ENCODE measurements at regions not wholly inside any gene's neighbourhood (a gene's known extent, or its start where the extent isn't known, plus 50 kb on each side); places are given as distances from the start of the nearest gene placed in this dataset.

DNA sequence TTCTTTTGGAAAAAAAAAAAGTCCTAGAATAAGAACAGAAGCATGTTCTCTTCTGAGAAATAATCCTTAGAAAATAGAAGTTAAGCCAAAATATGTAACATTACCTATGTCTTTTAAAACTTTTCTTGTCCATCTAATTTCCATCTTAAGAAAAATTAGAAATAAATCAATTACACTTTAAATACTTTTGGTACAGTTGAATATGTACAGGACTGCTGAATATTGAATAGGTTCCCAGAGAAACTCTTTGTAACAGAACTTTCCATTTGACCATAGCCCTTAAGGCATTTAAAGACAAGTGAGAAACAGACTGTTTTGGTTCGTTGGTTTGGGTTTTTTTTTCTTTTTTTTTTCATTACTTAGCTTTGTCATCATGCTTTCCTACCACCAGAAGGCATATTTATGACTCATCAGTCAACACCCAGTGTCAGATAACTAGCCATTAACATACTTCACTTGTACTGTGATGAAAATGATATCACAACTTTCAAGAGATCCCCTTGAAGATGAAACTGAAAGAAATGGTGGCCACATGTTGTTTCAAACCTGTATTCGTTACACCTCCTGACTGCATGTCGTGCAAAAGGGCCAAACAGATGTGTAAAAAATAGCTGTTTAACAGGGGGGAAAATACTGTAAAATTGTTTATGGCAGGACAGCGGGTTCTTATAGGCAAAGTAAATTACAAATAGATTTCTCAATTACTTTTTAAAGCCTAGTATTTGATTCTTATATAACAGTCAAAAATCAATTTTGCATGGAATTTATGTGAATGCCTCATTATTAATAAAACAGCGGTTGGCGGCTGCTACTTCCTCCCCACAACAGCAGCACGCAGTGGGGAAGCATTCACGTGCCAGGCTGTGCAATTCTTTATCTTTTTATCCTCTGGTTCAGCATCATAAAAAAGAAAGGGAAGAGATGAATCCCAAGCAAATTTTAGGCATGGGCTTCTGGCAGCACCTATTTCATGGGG is 280.7 kb upstream of the HNRNPA3 start:
- DNase-seq (ENCODE audit: low read depth, low spot score), result no peak

DNA sequence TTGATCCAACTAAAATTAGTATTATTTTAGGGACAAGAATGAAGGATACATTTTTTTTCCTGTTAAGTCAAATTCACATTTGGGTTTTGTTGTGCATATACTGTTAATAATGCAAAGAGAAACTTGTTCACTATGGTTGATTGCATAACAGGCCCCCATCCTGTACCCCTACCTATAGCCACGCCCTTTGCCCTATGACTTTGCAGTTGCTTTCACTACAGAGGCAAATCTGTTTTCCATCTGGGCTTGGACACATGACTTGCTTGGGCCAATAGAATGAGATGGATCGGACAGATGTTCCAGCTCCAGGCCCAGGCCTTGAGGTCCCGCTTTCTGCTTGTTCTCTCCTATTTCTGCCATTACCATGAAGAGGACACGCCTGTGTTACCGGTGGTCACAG is 278.5 kb upstream of the HNRNPA3 start:
- H3K27me3 ChIP-seq (ENCODE audit: control insufficient read depth, insufficient read depth, low read length), result no peaks in the 10 kb centered on the region
- POLR2A ChIA-PET, result no interaction called here
- no peak overlapping the region for H3K27ac ChIP-seq (ENCODE audit: low read depth, low read length)
- DNase-seq (ENCODE audit: low read depth, low spot score), result no peak
- CTCF ChIA-PET, result no interaction called here
- H3K4me3 ChIP-seq (ENCODE audit: low read depth, low read length), result no peak overlapping the region
- no peaks in the 10 kb centered on the region for H3K9me3 ChIP-seq (ENCODE audit: control insufficient read depth, insufficient read depth, low read length)
- TF ChIP-seq, protein P1, sequence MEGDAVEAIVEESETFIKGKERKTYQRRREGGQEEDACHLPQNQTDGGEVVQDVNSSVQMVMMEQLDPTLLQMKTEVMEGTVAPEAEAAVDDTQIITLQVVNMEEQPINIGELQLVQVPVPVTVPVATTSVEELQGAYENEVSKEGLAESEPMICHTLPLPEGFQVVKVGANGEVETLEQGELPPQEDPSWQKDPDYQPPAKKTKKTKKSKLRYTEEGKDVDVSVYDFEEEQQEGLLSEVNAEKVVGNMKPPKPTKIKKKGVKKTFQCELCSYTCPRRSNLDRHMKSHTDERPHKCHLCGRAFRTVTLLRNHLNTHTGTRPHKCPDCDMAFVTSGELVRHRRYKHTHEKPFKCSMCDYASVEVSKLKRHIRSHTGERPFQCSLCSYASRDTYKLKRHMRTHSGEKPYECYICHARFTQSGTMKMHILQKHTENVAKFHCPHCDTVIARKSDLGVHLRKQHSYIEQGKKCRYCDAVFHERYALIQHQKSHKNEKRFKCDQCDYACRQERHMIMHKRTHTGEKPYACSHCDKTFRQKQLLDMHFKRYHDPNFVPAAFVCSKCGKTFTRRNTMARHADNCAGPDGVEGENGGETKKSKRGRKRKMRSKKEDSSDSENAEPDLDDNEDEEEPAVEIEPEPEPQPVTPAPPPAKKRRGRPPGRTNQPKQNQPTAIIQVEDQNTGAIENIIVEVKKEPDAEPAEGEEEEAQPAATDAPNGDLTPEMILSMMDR (IDR thresholded peaks at IDR 0.05; ENCODE audit: low read depth, low read length), result no peak

More for the DNA sequence above, 280.7 kb upstream of the HNRNPA3 start:
- H3K9me3 ChIP-seq (ENCODE audit: control insufficient read depth, insufficient read depth, low read length), result no peaks in the 10 kb centered on the region
- H3K27ac ChIP-seq (ENCODE audit: low read depth, low read length), result no peak overlapping the region
- POLR2A ChIA-PET, result no interaction called here
- TF ChIP-seq, protein P1 (IDR thresholded peaks at IDR 0.05; ENCODE audit: low read depth, low read length), result no peak
- CTCF ChIA-PET, result no interaction called here
- H3K27me3 ChIP-seq (ENCODE audit: control insufficient read depth, insufficient read depth, low read length), result no peaks in the 10 kb centered on the region
- no peak overlapping the region for H3K4me3 ChIP-seq (ENCODE audit: low read depth, low read length)

DNA sequence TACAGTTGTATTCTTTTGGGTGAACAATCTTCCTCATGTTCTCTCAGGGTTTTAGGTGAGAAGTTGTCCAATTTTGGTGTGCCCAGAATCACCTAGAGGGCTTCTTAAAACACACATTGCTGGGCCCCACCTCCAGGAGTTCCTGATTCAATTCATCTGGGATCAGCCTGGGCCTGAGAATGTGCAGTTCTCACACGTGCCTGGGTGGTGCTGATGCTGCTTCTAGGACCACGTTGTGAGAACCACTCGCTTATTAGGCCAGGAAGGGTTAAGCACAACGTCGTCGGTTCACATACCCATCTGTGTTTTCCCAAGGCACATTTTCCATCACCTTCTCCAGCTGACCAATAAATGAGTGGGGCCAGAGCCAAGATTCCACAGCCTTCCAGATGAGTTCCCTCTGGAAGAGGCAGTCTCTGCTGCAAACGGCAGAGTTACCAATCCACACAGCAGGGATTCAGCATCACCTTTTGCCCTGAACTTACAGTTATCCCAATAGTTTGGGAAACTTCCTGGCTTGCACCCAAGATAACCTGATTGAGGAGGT is 277.7 kb upstream of the HNRNPA3 start:
- no peak for DNase-seq (ENCODE audit: low read depth, low spot score)

DNA sequence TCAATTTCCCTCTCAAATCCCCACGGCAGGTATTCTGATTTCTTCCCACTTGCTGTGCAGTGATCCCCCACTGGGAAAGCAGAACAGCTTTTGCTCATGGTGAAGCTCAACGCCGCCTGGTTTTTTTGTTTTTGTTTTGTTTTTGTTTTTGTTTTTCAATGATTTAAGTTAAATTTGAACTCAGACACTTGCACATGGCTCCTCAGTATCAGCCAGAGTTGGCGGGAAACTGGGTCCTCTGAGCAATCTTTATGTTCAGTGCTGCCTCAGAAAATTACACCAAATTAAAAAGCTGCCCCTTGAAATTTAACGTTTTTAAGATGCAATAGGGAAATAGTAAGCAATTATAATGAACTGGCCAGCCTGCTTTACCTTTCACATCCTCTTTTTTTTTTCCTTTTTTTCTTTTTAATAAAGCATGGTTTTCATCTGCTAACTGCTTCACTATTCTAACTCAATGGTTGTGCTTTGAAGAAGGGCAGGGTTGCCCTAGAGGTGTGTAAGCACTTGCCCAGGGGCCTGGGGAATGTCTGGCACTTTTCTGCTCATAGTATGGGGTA is 277.0 kb upstream of the HNRNPA3 start:
- POLR2A ChIA-PET, result no interaction called here
- DNase-seq (ENCODE audit: low read depth, low spot score), result no peak
- no peak overlapping the region for H3K4me3 ChIP-seq (ENCODE audit: low read depth, low read length)
- CTCF ChIA-PET, result no interaction called here
- H3K27ac ChIP-seq (ENCODE audit: low read depth, low read length), result no peak overlapping the region
- no peaks in the 10 kb centered on the region for H3K27me3 ChIP-seq (ENCODE audit: control insufficient read depth, insufficient read depth, low read length)
- TF ChIP-seq, protein P1 (IDR thresholded peaks at IDR 0.05; ENCODE audit: low read depth, low read length), result no peak
- no peaks in the 10 kb centered on the region for H3K9me3 ChIP-seq (ENCODE audit: control insufficient read depth, insufficient read depth, low read length)

More for the DNA sequence above, 277.7 kb upstream of the HNRNPA3 start:
- Histone ChIP-seq H3K27me3 (ENCODE audit: control insufficient read depth, insufficient read depth, low read length) (no peaks in the 10 kb centered on the region), H3K27ac (ENCODE audit: low read depth, low read length) (no peak overlapping the region), H3K9me3 (ENCODE audit: control insufficient read depth, insufficient read depth, low read length) (no peaks in the 10 kb centered on the region), H3K4me3 (ENCODE audit: low read depth, low read length) (no peak overlapping the region)
- ChIA-PET POLR2A (no interaction called here), CTCF (no interaction called here)
- TF ChIP-seq, protein P1 (IDR thresholded peaks at IDR 0.05; ENCODE audit: low read depth, low read length), result no peak

DNA sequence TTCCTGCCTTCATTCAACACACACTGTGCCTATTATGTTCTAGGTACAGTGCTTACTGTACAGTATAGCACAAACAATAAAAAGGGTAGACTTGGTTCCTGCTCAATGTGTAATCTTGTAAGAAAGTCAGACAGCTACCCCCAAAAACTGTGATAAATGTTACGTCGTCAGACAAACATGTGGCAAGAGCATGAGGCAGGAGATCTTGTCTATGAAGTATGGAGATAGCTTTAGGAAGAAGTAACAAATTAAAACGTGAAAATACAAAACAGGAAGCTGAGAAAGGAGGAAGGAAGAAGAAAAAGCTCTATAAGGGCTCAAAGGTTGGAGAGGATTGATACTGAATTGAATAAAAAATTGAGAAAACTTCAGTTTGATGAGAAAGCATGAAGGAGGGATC is 276.2 kb upstream of the HNRNPA3 start:
- no peak overlapping the region for H3K4me3 ChIP-seq (ENCODE audit: low read depth, low read length)
- POLR2A ChIA-PET, result no interaction called here
- no peaks in the 10 kb centered on the region for H3K27me3 ChIP-seq (ENCODE audit: control insufficient read depth, insufficient read depth, low read length)
- TF ChIP-seq, protein P1 (IDR thresholded peaks at IDR 0.05; ENCODE audit: low read depth, low read length), result no peak
- no peaks in the 10 kb centered on the region for H3K9me3 ChIP-seq (ENCODE audit: control insufficient read depth, insufficient read depth, low read length)
- CTCF ChIA-PET, result interaction anchor here (0.6 kb wide), 1 partner anchor 8 kb away, joined by 5 read pairs; no protein-coding TSS in a partner anchor
- H3K27ac ChIP-seq (ENCODE audit: low read depth, low read length), result no peak overlapping the region
- no peak for DNase-seq (ENCODE audit: low read depth, low spot score)

Data from AG04450 (cell line).